Caco-2 (cell line): ENCODE measurements at regions not wholly inside any gene's neighbourhood (a gene's known extent, or its start where the extent isn't known, plus 50 kb on each side); places are given as distances from the start of the nearest gene placed in this dataset.

Experiments
- BruUV-seq: library from RNA; stranded (reverse); fragments of 400-500 nt; replicated peaks from 2 replicates; lab custom pipeline; 2021; lab: Mats Ljungman, UMichigan
- CTCF ChIA-PET: fragments of 300-600 bp; sonication (Branson Sonifier 250); formaldehyde crosslinking; loops from one replicate; lab custom pipeline; 2022; ENCODE audit warnings: antibody characterized with exemption; lab: Charles Lee
- POLR2A ChIA-PET: fragments of 300-600 bp; sonication (Branson Sonifier 250); formaldehyde crosslinking; loops from one replicate; lab custom pipeline; 2022; ENCODE audit warnings: antibody characterized with exemption; lab: Charles Lee
- DNase-seq, 2 experiments: peaks; one replicate each; pipeline versions ENCODE4 v3.0.0 to v3.0.0-alpha.2; 2020 to 2022
- H3K27me3 ChIP-seq: replicated peaks from 2 replicates; pipeline ENCODE4 v1.6.0; 2011; ENCODE audit warnings: low read length; ENCODE audit not compliant: control insufficient read depth, insufficient read depth
- H3K36me3 ChIP-seq: 2 replicates; pipeline ENCODE4 v1.5.1; 2011; ENCODE audit warnings: low read length; ENCODE audit not compliant: control insufficient read depth, insufficient read depth
- H3K4me1 ChIP-seq: fragments of 250-450 bp; sonication (Bioruptor Pico); 2 replicates; pipeline ENCODE4 v1.5.1; 2020; ENCODE audit warnings: mild to moderate bottlenecking
- H3K4me3 ChIP-seq: 2 replicates; pipeline ENCODE4 v1.5.1; 2011; ENCODE audit warnings: low read depth, mild to moderate bottlenecking, control low read depth, low read length
- H3K9me3 ChIP-seq: fragments of 250-450 bp; sonication (Bioruptor Pico); 2 replicates; pipeline ENCODE4 v1.5.1; 2020; ENCODE audit warnings: mild to moderate bottlenecking, moderate library complexity
- H3K27ac Mint-ChIP-seq: one replicate; pipeline ENCODE4 v1.8.0; 2022; ENCODE audit warnings: mixed read lengths; ENCODE audit not compliant: unreplicated experiment
- H3K27me3 Mint-ChIP-seq: one replicate; pipeline ENCODE4 v1.8.0; 2022; ENCODE audit warnings: mixed read lengths; ENCODE audit not compliant: insufficient read depth, unreplicated experiment
- H3K36me3 Mint-ChIP-seq: one replicate; pipeline ENCODE4 v1.8.0; 2022; ENCODE audit warnings: mild to moderate bottlenecking, mixed read lengths; ENCODE audit not compliant: insufficient read depth, unreplicated experiment
- H3K4me1 Mint-ChIP-seq: one replicate; pipeline ENCODE4 v1.8.0; 2022; ENCODE audit warnings: low read depth, mixed read lengths; ENCODE audit not compliant: unreplicated experiment
- H3K4me3 Mint-ChIP-seq: one replicate; pipeline ENCODE4 v1.8.0; 2022; ENCODE audit warnings: mild to moderate bottlenecking, moderate library complexity, mixed read lengths; ENCODE audit not compliant: unreplicated experiment
- H3K9me3 Mint-ChIP-seq: one replicate; pipeline ENCODE4 v1.8.0; 2022; ENCODE audit warnings: mixed read lengths; ENCODE audit not compliant: unreplicated experiment
- intact Hi-C: fragments of 100-400 bp; cut with micrococcal nuclease; formaldehyde crosslinking; loops from one replicate; pipeline ENCODE4 v1.10.0; 2022; ENCODE audit not compliant: unreplicated experiment
- TF ChIP-seq, protein P1 (sequence below), 2 experiments: fragments of 200-600 bp in 1 of 2; IDR thresholded peaks; 1 replicate in 1 of 2; 2 replicates in 1 of 2; pipeline versions ENCODE4 v1.5.1 to v1.8.0; 2011 to 2022; ENCODE audit warnings: antibody characterized with exemption in 1 of 2, control low read depth in 1 of 2, inconsistent platforms in 1 of 2, low read depth in 1 of 2, low read length in 1 of 2, mild to moderate bottlenecking in 1 of 2, moderate library complexity in 1 of 2; ENCODE audit not compliant: insufficient read depth in 1 of 2, severe bottlenecking in 1 of 2, unreplicated experiment in 1 of 2

DNA sequence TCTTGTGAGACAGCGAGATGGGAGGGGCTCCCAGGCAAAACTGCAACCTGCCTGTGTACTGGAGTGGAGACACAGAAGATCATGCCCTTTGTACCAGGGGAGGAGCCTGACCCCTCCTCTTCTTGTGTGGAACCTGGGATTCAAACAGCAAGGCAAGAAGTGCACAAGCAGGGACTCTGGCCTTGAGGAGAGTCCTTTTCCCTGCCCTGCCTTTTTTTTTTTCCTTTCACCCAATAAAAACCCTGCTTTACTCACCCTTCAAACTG, 251.8 kb upstream of the OPRM1 start:
- H3K27ac Mint-ChIP-seq: no peak overlapping the region
- peak; percentile 49 to 80 for DNase-seq
- H3K9me3 Mint-ChIP-seq: peaks cover 12% of the 10 kb centered on the region
- intact Hi-C loops: no loop called here
- TF ChIP-seq, protein P1, sequence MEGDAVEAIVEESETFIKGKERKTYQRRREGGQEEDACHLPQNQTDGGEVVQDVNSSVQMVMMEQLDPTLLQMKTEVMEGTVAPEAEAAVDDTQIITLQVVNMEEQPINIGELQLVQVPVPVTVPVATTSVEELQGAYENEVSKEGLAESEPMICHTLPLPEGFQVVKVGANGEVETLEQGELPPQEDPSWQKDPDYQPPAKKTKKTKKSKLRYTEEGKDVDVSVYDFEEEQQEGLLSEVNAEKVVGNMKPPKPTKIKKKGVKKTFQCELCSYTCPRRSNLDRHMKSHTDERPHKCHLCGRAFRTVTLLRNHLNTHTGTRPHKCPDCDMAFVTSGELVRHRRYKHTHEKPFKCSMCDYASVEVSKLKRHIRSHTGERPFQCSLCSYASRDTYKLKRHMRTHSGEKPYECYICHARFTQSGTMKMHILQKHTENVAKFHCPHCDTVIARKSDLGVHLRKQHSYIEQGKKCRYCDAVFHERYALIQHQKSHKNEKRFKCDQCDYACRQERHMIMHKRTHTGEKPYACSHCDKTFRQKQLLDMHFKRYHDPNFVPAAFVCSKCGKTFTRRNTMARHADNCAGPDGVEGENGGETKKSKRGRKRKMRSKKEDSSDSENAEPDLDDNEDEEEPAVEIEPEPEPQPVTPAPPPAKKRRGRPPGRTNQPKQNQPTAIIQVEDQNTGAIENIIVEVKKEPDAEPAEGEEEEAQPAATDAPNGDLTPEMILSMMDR (IDR thresholded peaks at IDR 0.05; ENCODE audit: insufficient read depth in 1 of 2, low read depth in 1 of 2, low read length in 1 of 2, severe bottlenecking in 1 of 2, unreplicated experiment in 1 of 2): no peak
- Histone ChIP-seq H3K4me1 (no peaks in the 10 kb centered on the region), H3K27me3 (no peaks in the 10 kb centered on the region), H3K9me3 (no peaks in the 10 kb centered on the region), H3K4me3 (no peak overlapping the region), H3K36me3 (no peaks in the 10 kb centered on the region)
- no peaks in the 10 kb centered on the region for H3K36me3 Mint-ChIP-seq
- CTCF ChIA-PET: no interaction called here
- no peak overlapping the region for H3K4me3 Mint-ChIP-seq
- POLR2A ChIA-PET: no interaction called here
- BruUV-seq: no TSS peak
- no peaks in the 10 kb centered on the region for H3K4me1 Mint-ChIP-seq
- no peaks in the 10 kb centered on the region for H3K27me3 Mint-ChIP-seq

DNA sequence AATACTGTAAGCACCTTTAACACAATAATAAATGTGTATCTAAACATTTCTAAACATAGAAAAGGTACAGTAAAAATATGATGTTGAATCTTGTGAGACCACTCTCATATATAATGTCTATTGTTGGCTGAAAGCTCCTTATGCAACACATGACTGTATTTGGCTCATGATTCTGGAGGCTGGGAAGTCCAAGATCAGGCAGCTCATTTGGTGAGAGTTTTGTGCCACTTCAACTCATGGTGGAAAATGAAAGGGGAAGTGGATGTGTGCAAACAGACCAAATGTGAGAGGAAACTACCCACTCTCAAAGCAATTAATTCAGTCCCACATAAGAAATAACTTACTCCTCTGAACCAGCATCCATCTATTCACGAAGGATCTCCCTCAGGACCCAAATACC, 257.7 kb upstream of the OPRM1 start:
- Mint-ChIP-seq H3K4me1 (no peaks in the 10 kb centered on the region), H3K36me3 (no peaks in the 10 kb centered on the region), H3K27ac (no peak overlapping the region), H3K4me3 (no peak overlapping the region), H3K9me3 (peaks cover 9% of the 10 kb centered on the region), H3K27me3 (no peaks in the 10 kb centered on the region)
- H3K27me3 ChIP-seq: no peaks in the 10 kb centered on the region
- intact Hi-C loops: no loop called here
- DNase-seq: no peak
- H3K4me3 ChIP-seq: no peak overlapping the region
- BruUV-seq: no TSS peak
- ChIA-PET POLR2A (no interaction called here), CTCF (no interaction called here)
- no peaks in the 10 kb centered on the region for H3K9me3 ChIP-seq
- TF ChIP-seq, protein P1 (IDR thresholded peaks at IDR 0.05; ENCODE audit: insufficient read depth in 1 of 2, low read depth in 1 of 2, low read length in 1 of 2, severe bottlenecking in 1 of 2, unreplicated experiment in 1 of 2): no peak
- H3K36me3 ChIP-seq: no peaks in the 10 kb centered on the region
- no peaks in the 10 kb centered on the region for H3K4me1 ChIP-seq

DNA sequence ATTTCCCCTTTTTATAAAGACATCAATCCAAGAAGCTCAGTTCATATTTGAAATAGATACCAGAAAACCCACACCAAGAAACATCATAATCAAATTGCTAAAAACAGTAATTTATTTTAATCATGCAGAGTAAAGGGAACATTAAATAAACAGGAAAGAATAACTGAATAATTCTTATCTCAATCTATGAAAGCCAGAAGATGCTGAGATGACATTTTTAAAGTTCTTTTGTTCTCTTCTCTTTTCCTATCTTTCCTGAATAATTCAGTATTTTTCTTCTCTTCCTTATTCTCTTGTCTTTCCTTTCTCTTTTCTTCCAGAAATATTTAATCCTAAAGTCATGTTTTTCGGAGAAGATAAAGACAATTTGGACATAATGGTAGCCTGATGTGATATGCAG, 259.0 kb upstream of the OPRM1 start:
- Histone ChIP-seq H3K27me3 (no peaks in the 10 kb centered on the region), H3K36me3 (no peaks in the 10 kb centered on the region), H3K4me3 (no peak overlapping the region), H3K4me1 (no peaks in the 10 kb centered on the region), H3K9me3 (no peaks in the 10 kb centered on the region)
- ChIA-PET POLR2A (no interaction called here), CTCF (no interaction called here)
- no TSS peak for BruUV-seq
- H3K36me3 Mint-ChIP-seq: no peaks in the 10 kb centered on the region
- TF ChIP-seq, protein P1 (IDR thresholded peaks at IDR 0.05; ENCODE audit: insufficient read depth in 1 of 2, low read depth in 1 of 2, low read length in 1 of 2, severe bottlenecking in 1 of 2, unreplicated experiment in 1 of 2): no peak
- intact Hi-C loops: no loop called here
- no peak overlapping the region for H3K27ac Mint-ChIP-seq
- H3K4me1 Mint-ChIP-seq: no peaks in the 10 kb centered on the region
- no peak overlapping the region for H3K4me3 Mint-ChIP-seq
- no peaks in the 10 kb centered on the region for H3K27me3 Mint-ChIP-seq
- H3K9me3 Mint-ChIP-seq: no peaks in the 10 kb centered on the region
- no peak for DNase-seq
